H9 (cell line): ENCODE measurements at regions not wholly inside any gene's neighbourhood (a gene's known extent, or its start where the extent isn't known, plus 50 kb on each side); places are given as distances from the start of the nearest gene placed in this dataset.

Experiments used
- DNase-seq: peaks from one replicate; pipeline ENCODE4 v3.0.0-alpha.2; 2017
- H2AFZ ChIP-seq: one replicate; pipeline ENCODE4 v1.6.1; 2013; ENCODE audit warnings: mild to moderate bottlenecking, low read length, control low read depth, moderate library complexity
- H2AK5ac ChIP-seq: 2 replicates; pipeline ENCODE4 v1.6.1; 2013; ENCODE audit warnings: low read length, control low read depth, mixed read lengths; ENCODE audit not compliant: insufficient read length
- H2BK120ac ChIP-seq: one replicate; pipeline ENCODE4 v1.6.1; 2013; ENCODE audit warnings: low read depth, mild to moderate bottlenecking, low read length, control low read depth, inconsistent platforms; ENCODE audit not compliant: poor library complexity, severe bottlenecking
- H2BK12ac ChIP-seq: 2 replicates; pipeline ENCODE4 v1.6.1; 2013; ENCODE audit warnings: low read length, control low read depth, mixed read lengths, low read depth; ENCODE audit not compliant: insufficient read length
- H2BK15ac ChIP-seq: 2 replicates; pipeline ENCODE4 v1.6.1; 2013; ENCODE audit warnings: low read depth, low read length, control low read depth
- H2BK20ac ChIP-seq: one replicate; pipeline ENCODE4 v1.6.1; 2013; ENCODE audit warnings: low read depth, mild to moderate bottlenecking, low read length, control low read depth, inconsistent platforms; ENCODE audit not compliant: poor library complexity, severe bottlenecking
- H2BK5ac ChIP-seq: 2 replicates; pipeline ENCODE4 v1.6.1; 2013; ENCODE audit warnings: low read length, control low read depth, mixed read lengths; ENCODE audit not compliant: insufficient read length
- H3K14ac ChIP-seq: 2 replicates; pipeline ENCODE4 v1.6.1; 2013; ENCODE audit warnings: low read length, control low read depth; ENCODE audit not compliant: insufficient read depth
- H3K18ac ChIP-seq: 2 replicates; pipeline ENCODE4 v1.6.1; 2013; ENCODE audit warnings: low read depth, mild to moderate bottlenecking, mixed read lengths, low read length, control low read depth; ENCODE audit not compliant: insufficient read length
- H3K23ac ChIP-seq: 2 replicates; pipeline ENCODE4 v1.6.1; 2013; ENCODE audit warnings: low read length, control low read depth, mixed read lengths, low read depth; ENCODE audit not compliant: insufficient read length
- H3K23me2 ChIP-seq: 2 replicates; pipeline ENCODE4 v1.6.1; 2013; ENCODE audit warnings: low read depth, mild to moderate bottlenecking, mixed read lengths, low read length, control low read depth; ENCODE audit not compliant: insufficient read length, poor library complexity, severe bottlenecking
- H3K27ac ChIP-seq: 2 replicates; pipeline ENCODE4 v1.5.1; 2013; ENCODE audit warnings: low read length, control low read depth, mixed read lengths, low read depth; ENCODE audit not compliant: insufficient read length
- H3K27me3 ChIP-seq: 2 replicates; pipeline ENCODE4 v1.6.1; 2013; ENCODE audit warnings: low read length, control low read depth, inconsistent platforms; ENCODE audit not compliant: insufficient read depth
- H3K4ac ChIP-seq: 2 replicates; pipeline ENCODE4 v1.6.1; 2013; ENCODE audit warnings: low read depth, mild to moderate bottlenecking, control low read depth, inconsistent platforms, low read length, moderate library complexity
- H3K4me1 ChIP-seq: 2 replicates; pipeline ENCODE4 v1.6.1; 2013; ENCODE audit warnings: low read length, control low read depth, inconsistent platforms; ENCODE audit not compliant: insufficient read depth
- H3K4me2 ChIP-seq: 2 replicates; pipeline ENCODE4 v1.6.1; 2013; ENCODE audit warnings: low read length, control low read depth, mixed read lengths; ENCODE audit not compliant: insufficient read length, insufficient read depth
- H3K56ac ChIP-seq: 2 replicates; pipeline ENCODE4 v1.6.1; 2013; ENCODE audit warnings: low read depth, mild to moderate bottlenecking, mixed read lengths, low read length, control low read depth; ENCODE audit not compliant: insufficient read length
- H3K79me1 ChIP-seq: 2 replicates; pipeline ENCODE4 v1.6.1; 2013; ENCODE audit warnings: low read depth, mild to moderate bottlenecking, moderate library complexity, low read length, control low read depth, inconsistent platforms; ENCODE audit not compliant: insufficient read depth, poor library complexity, severe bottlenecking
- H3K79me2 ChIP-seq: 2 replicates; pipeline ENCODE4 v1.6.1; 2013; ENCODE audit warnings: low read length, control low read depth, inconsistent platforms; ENCODE audit not compliant: insufficient read depth
- H3K9ac ChIP-seq: 2 replicates; pipeline ENCODE4 v1.6.1; 2013; ENCODE audit warnings: low read length, control low read depth, mixed read lengths; ENCODE audit not compliant: insufficient read length; ENCODE audit errors: extremely low read depth
- H3K9me3 ChIP-seq: one replicate; pipeline ENCODE4 v1.6.1; 2013; ENCODE audit warnings: low read depth, low read length, inconsistent platforms; ENCODE audit not compliant: control insufficient read depth
- H3T11ph ChIP-seq: one replicate; pipeline ENCODE4 v1.6.1; 2013; ENCODE audit warnings: mild to moderate bottlenecking, low read length, control low read depth, inconsistent platforms
- H4K20me1 ChIP-seq: one replicate; pipeline ENCODE4 v1.6.1; 2013; ENCODE audit not compliant: control insufficient read depth, insufficient read length, insufficient read depth
- H4K5ac ChIP-seq: 2 replicates; pipeline ENCODE4 v1.6.1; 2013; ENCODE audit warnings: low read depth, mild to moderate bottlenecking, mixed read lengths, low read length, control low read depth; ENCODE audit not compliant: insufficient read length
- H4K8ac ChIP-seq: replicated peaks from 2 replicates; pipeline ENCODE4 v1.6.1; 2013; ENCODE audit warnings: low read length, control low read depth, mixed read lengths, low read depth; ENCODE audit not compliant: insufficient read length
- H4K91ac ChIP-seq: 2 replicates; pipeline ENCODE4 v1.6.1; 2013; ENCODE audit warnings: low read depth, mild to moderate bottlenecking, moderate library complexity, mixed read lengths, low read length, control low read depth; ENCODE audit not compliant: insufficient read length
- H3K27ac Mint-ChIP-seq, 3 experiments: 2 replicates in 2 of 3; 3 replicates in 1 of 3; pipeline ENCODE4 v1.8.0; 2020 to 2021; ENCODE audit warnings: mixed read lengths in 3 of 3, mild to moderate bottlenecking in 1 of 3, moderate library complexity in 1 of 3
- H3K27me3 Mint-ChIP-seq: 2 replicates; pipeline ENCODE4 v1.8.0; 2021; ENCODE audit warnings: low read depth, mild to moderate bottlenecking, moderate library complexity, mixed read lengths
- H3K36me3 Mint-ChIP-seq, 3 experiments: 2 replicates in 2 of 3; 3 replicates in 1 of 3; pipeline ENCODE4 v1.8.0; 2020 to 2021; ENCODE audit warnings: low read depth in 3 of 3, mixed read lengths in 3 of 3; ENCODE audit not compliant: insufficient read depth in 1 of 3
- H3K4me1 Mint-ChIP-seq, 2 experiments: 2 replicates each; pipeline ENCODE4 v1.8.0; 2020; ENCODE audit warnings: mixed read lengths in 2 of 2
- H3K4me3 Mint-ChIP-seq, 2 experiments: 2 replicates in 1 of 2; 3 replicates in 1 of 2; pipeline ENCODE4 v1.8.0; 2020 to 2021; ENCODE audit warnings: mild to moderate bottlenecking in 2 of 2, mixed read lengths in 2 of 2, moderate library complexity in 1 of 2
- H3K9me3 Mint-ChIP-seq, 2 experiments: 2 replicates in 1 of 2; 3 replicates in 1 of 2; pipeline ENCODE4 v1.8.0; 2020; ENCODE audit warnings: mild to moderate bottlenecking in 2 of 2, mixed read lengths in 2 of 2, moderate library complexity in 1 of 2
- CTCF ChIP-seq: fragments of 200-600 bp; sonication (generic); conservative IDR thresholded peaks from 3 replicates; pipeline ENCODE4 v1.8.0; 2021; ENCODE audit warnings: antibody characterized with exemption, mild to moderate bottlenecking
- WGBS: extraction: QIAGEN DNeasy Blood & Tissue Kit; methylation state at CpG from one replicate; pipeline ENCODE4 v1.1.7; 2013; ENCODE audit warnings: missing lambda C conversion rate, low lambda C conversion rate, mixed read lengths; ENCODE audit not compliant: insufficient read length; ENCODE audit errors: extremely low coverage; 5-methylcytosine and 5-hydroxymethylcytosine counted together

- no peak overlapping the region for H2BK12ac ChIP-seq
- Mint-ChIP-seq H3K36me3 (no peaks in the 10 kb centered on the region), H3K27ac (no peak overlapping the region), H3K9me3 (no peaks in the 10 kb centered on the region; a peak in 1 of 5 replicates), H3K4me3 (no peak overlapping the region), H3K4me1 (peaks cover 8 to 13% of the 10 kb centered on the region in 2 experiments), H3K27me3 (no peaks in the 10 kb centered on the region)
- no peak for DNase-seq
- H4K8ac ChIP-seq: no peak overlapping the region
- H3K4me1 ChIP-seq: no peaks in the 10 kb centered on the region
- H2AK5ac ChIP-seq: no peak overlapping the region
- H4K20me1 ChIP-seq: no peaks in the 10 kb centered on the region
- H2BK5ac ChIP-seq: no peak overlapping the region
- no peak overlapping the region for H3K4me2 ChIP-seq
- H3K9me3 ChIP-seq: no peaks in the 10 kb centered on the region
- no peak overlapping the region for H2BK20ac ChIP-seq
- no peaks in the 10 kb centered on the region for H3K27me3 ChIP-seq
- no peak overlapping the region for H3T11ph ChIP-seq
- H3K56ac ChIP-seq: no peak overlapping the region
- H4K5ac ChIP-seq: no peak overlapping the region
- H2AFZ ChIP-seq: no peak overlapping the region
- TF ChIP-seq CTCF: no peak
- H3K14ac ChIP-seq: no peak overlapping the region
- H3K18ac ChIP-seq: no peak overlapping the region
- no peak overlapping the region for H3K23ac ChIP-seq
- H4K91ac ChIP-seq: no peak overlapping the region
- WGBS: no CpG with 5 or more reads among the region's 2 CpGs
- no peaks in the 10 kb centered on the region for H3K79me1 ChIP-seq
- no peak overlapping the region for H3K4ac ChIP-seq
- H2BK15ac ChIP-seq: no peak overlapping the region
- H2BK120ac ChIP-seq: no peak overlapping the region
- H3K27ac ChIP-seq: no peak overlapping the region
- H3K23me2 ChIP-seq: peaks cover 4% of the 10 kb centered on the region
- H3K79me2 ChIP-seq: no peaks in the 10 kb centered on the region
- no peak overlapping the region for H3K9ac ChIP-seq
Observed at GRCh38 chr21:17460094-17460493, 52.7 kb upstream of the CXADR start.
